K562 (cell line): ENCODE measurements at regions not wholly inside any gene's neighbourhood (a gene's known extent, or its start where the extent isn't known, plus 50 kb on each side); places are given as distances from the start of the nearest gene placed in this dataset.

Experiments used
- ATAC-seq: fragments of 200-7000 bp; cut with Tn5 transposase; 3 replicates; pipeline ENCODE4 v1.9.1; 2020; ENCODE audit warnings: moderate library complexity
- BruUV-seq: library from RNA; stranded (reverse); fragments of 400-500 nt; replicated peaks from 2 replicates; lab custom pipeline; 2021; lab: Mats Ljungman, UMichigan
- CTCF ChIA-PET: fragments of 300-600 bp; formaldehyde crosslinking; extraction: SDS; loops from one replicate; lab custom pipeline; 2021; ENCODE audit warnings: low intra/inter-chr PET ratio; lab: Yijun Ruan, JAX
- POLR2A ChIA-PET: fragments of 300-600, 350-650 bp; sonication (Branson Sonifier 250); formaldehyde crosslinking; extraction: SDS; loops from one replicate; lab custom pipeline; 2021; ENCODE audit warnings: antibody characterized with exemption, inconsistent platforms; lab: Yijun Ruan, JAX
- DNase-seq, 4 experiments: peaks; one replicate each; pipeline versions ENCODE4 v3.0.0 to v3.0.0-alpha.2; 2011 to 2018; ENCODE audit warnings: low spot score in 3 of 4, mixed read lengths in 3 of 4; ENCODE audit errors: extremely low read depth in 1 of 4
- FAIRE-seq: peaks from 2 replicates; lab custom pipeline; 2011; peaks lifted over from hg19 to GRCh38; lab: Jason Lieb, UNC
- H2AFZ ChIP-seq: 2 replicates; pipeline ENCODE4 v1.6.0; 2011; ENCODE audit warnings: low read depth, low read length, control low read depth, inconsistent platforms
- H3K27ac ChIP-seq: fragments of 200-600 bp; 3 replicates; pipeline ENCODE4 v1.8.0; 2011; ENCODE audit warnings: low read depth, mild to moderate bottlenecking, control low read depth, inconsistent platforms, low read length, moderate library complexity, mixed read lengths; ENCODE audit errors: extremely low read depth
- H3K27me3 ChIP-seq, 2 experiments: fragments of 300-600 bp in 1 of 2; 2 replicates in 1 of 2; 3 replicates in 1 of 2; pipeline versions ENCODE4 v1.6.0 to v1.8.0; 2011; ENCODE audit warnings: inconsistent platforms in 2 of 2, low read length in 2 of 2, mild to moderate bottlenecking in 1 of 2, mixed read lengths in 1 of 2, moderate library complexity in 1 of 2; ENCODE audit not compliant: control insufficient read depth in 2 of 2, insufficient read depth in 2 of 2
- H3K36me3 ChIP-seq: fragments of 300-600 bp; 3 replicates; pipeline ENCODE4 v1.8.0; 2011; ENCODE audit warnings: mild to moderate bottlenecking, low read length, inconsistent platforms; ENCODE audit not compliant: control insufficient read depth, insufficient read depth
- H3K4me1 ChIP-seq, 2 experiments: fragments of 200-600 bp in 1 of 2; replicated peaks in 1 of 2; 2 replicates in 1 of 2; 3 replicates in 1 of 2; pipeline versions ENCODE4 v1.5.1 to v1.8.0; 2011; ENCODE audit warnings: inconsistent platforms in 2 of 2, low read length in 2 of 2, mild to moderate bottlenecking in 1 of 2, mixed read lengths in 1 of 2, moderate library complexity in 1 of 2; ENCODE audit not compliant: control insufficient read depth in 2 of 2, insufficient read depth in 2 of 2
- H3K4me2 ChIP-seq: 2 replicates; pipeline ENCODE4 v1.6.1; 2011; ENCODE audit warnings: low read length, control low read depth, inconsistent platforms, mixed read lengths; ENCODE audit not compliant: insufficient read depth
- H3K4me3 ChIP-seq: fragments of 200-600 bp; sonication (generic), shearing (Covaris generic); 2 replicates; pipeline ENCODE4 v1.5.1; 2016; ENCODE audit warnings: control low read depth, inconsistent platforms
- H3K79me2 ChIP-seq: fragments of 200-600 bp; 3 replicates; pipeline ENCODE4 v1.8.0; 2011; ENCODE audit warnings: low read length, inconsistent platforms; ENCODE audit not compliant: control insufficient read depth, insufficient read depth
- H3K9ac ChIP-seq, 2 experiments: 2 replicates each; pipeline versions ENCODE4 v1.6.0 to v1.6.1; 2011; ENCODE audit warnings: low read depth in 2 of 2, low read length in 2 of 2, control low read depth in 1 of 2, inconsistent platforms in 1 of 2, mild to moderate bottlenecking in 1 of 2, mixed read lengths in 1 of 2; ENCODE audit not compliant: insufficient read depth in 1 of 2
- H3K9me1 ChIP-seq: one replicate; pipeline ENCODE4 v1.6.0; 2011; ENCODE audit warnings: inconsistent platforms, mild to moderate bottlenecking, low read length, moderate library complexity; ENCODE audit not compliant: control insufficient read depth, insufficient read depth
- H3K9me3 ChIP-seq: replicated peaks from 2 replicates; pipeline ENCODE4 v1.5.1; 2011; ENCODE audit warnings: low read depth, low read length, inconsistent platforms; ENCODE audit not compliant: control insufficient read depth, insufficient read depth
- H4K20me1 ChIP-seq: replicated peaks from 2 replicates; pipeline ENCODE4 v1.6.1; 2011; ENCODE audit warnings: low read length, inconsistent platforms, mixed read lengths; ENCODE audit not compliant: control insufficient read depth, insufficient read depth
- SIX5 ChIP-seq, 2 experiments: IDR thresholded peaks; 2 replicates each; pipeline ENCODE4 v1.6.1; 2011; ENCODE audit warnings: low read length in 2 of 2, borderline replicate concordance in 1 of 2, low read depth in 1 of 2, mild to moderate bottlenecking in 1 of 2, moderate library complexity in 1 of 2; ENCODE audit not compliant: insufficient read depth in 1 of 2
- WGBS: fragments of 100-300 bp; shearing (Covaris generic); methylation state at CpG from one replicate; pipeline ENCODE4 v1.1.6; 2016; ENCODE audit warnings: low coverage, mixed read lengths; ENCODE audit not compliant: insufficient coverage; ENCODE audit errors: missing lambda C conversion rate; 5-methylcytosine and 5-hydroxymethylcytosine counted together
- in situ Hi-C: fragments of 300-500 bp; cut with MboI; formaldehyde crosslinking; loops from 4 replicates; pipeline ENCODE4 v1.15.0; 2018; ENCODE audit warnings: inconsistent platforms, mixed read lengths
- intact Hi-C: fragments of 100-400 bp; cut with micrococcal nuclease; formaldehyde crosslinking; loops from 2 replicates; pipeline ENCODE4 v1.14.2; 2022
- TF ChIP-seq, protein P1 (sequence below): fragments of 450-650 bp; IDR thresholded peaks from 2 replicates; pipeline ENCODE4 v1.7.1; 2018; ENCODE audit warnings: mild to moderate bottlenecking, low read depth; ENCODE audit not compliant: partially characterized antibody

DNA sequence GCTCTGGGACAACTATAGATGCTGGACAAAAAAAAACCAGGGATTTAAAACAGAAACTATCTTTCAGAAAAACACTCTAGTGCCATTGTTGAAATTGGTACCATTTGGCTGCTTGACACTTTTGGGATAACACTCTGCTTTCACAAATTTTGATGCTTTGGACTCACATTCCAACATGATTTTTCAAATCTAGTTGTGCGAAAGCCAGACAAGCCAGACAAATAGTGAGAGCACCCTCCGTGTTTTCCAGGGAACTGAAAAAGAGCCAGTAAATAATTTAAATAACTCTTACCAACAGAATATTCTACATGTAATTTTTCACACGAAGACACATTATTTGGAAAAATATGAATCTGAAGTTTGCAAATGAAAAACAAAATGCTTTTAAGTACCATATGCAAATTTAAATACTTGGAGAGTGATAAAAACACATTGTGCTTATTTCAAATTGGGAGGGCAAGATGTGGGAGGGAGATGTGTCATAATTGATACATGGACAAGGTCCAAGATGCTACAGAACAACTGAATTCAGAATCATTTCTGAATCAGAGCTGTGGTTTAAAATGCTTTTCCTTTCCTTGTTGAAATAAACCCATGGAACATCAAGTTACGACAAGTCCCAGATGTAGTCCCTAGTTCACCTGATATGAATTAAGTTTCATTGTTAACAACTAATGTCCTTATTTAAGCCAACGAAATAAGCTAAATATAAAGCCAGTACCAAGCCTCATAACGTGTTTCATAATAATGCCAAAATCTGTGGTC lies 144.2 kb upstream of the SOX2 start:
- DNase-seq = no peak
- no peaks in the 10 kb centered on the region for H3K27me3 ChIP-seq

More for the DNA sequence above, 144.2 kb upstream of the SOX2 start:
- Histone ChIP-seq H3K79me2 (no peaks in the 10 kb centered on the region), H3K9me3 (no peaks in the 10 kb centered on the region; the same call in 1 of the 2 replicates), H3K36me3 (no peaks in the 10 kb centered on the region), H2AFZ (no peak overlapping the region), H4K20me1 (no peaks in the 10 kb centered on the region), H3K4me3 (no peak overlapping the region), H3K4me2 (no peak overlapping the region), H3K9me1 (no peaks in the 10 kb centered on the region), H3K9ac (no peak overlapping the region), H3K4me1 (no peaks in the 10 kb centered on the region), H3K27ac (no peak overlapping the region)
- no TSS peak for BruUV-seq
- ATAC-seq (no peak), FAIRE-seq (no peak)
- POLR2A ChIA-PET = no interaction called here
- CTCF ChIA-PET = no interaction called here
- in situ Hi-C loops = no loop called here
- TF ChIP-seq, protein P1, sequence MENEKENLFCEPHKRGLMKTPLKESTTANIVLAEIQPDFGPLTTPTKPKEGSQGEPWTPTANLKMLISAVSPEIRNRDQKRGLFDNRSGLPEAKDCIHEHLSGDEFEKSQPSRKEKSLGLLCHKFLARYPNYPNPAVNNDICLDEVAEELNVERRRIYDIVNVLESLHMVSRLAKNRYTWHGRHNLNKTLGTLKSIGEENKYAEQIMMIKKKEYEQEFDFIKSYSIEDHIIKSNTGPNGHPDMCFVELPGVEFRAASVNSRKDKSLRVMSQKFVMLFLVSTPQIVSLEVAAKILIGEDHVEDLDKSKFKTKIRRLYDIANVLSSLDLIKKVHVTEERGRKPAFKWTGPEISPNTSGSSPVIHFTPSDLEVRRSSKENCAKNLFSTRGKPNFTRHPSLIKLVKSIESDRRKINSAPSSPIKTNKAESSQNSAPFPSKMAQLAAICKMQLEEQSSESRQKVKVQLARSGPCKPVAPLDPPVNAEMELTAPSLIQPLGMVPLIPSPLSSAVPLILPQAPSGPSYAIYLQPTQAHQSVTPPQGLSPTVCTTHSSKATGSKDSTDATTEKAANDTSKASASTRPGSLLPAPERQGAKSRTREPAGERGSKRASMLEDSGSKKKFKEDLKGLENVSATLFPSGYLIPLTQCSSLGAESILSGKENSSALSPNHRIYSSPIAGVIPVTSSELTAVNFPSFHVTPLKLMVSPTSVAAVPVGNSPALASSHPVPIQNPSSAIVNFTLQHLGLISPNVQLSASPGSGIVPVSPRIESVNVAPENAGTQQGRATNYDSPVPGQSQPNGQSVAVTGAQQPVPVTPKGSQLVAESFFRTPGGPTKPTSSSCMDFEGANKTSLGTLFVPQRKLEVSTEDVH = no peak
- TF ChIP-seq SIX5 (IDR thresholded peaks at IDR 0.05; ENCODE audit: borderline replicate concordance in 1 of 2, insufficient read depth in 1 of 2, low read depth in 1 of 2, low read length in 2 of 2) = no peak
- WGBS = under 1% methylated on average over 6 of the region's 6 CpGs
- intact Hi-C loops = no loop called here
